DND-41 (cell line): ENCODE measurements at regions not wholly inside any gene's neighbourhood (a gene's known extent, or its start where the extent isn't known, plus 50 kb on each side); places are given as distances from the start of the nearest gene placed in this dataset.

Experiments used
- ATAC-seq: fragments of 200-7000 bp; cut with Tn5 transposase; 3 replicates; pipeline ENCODE4 v1.9.1; 2021; ENCODE audit warnings: low read depth; ENCODE audit not compliant: insufficient read depth
- DNase-seq: peaks from one replicate; pipeline ENCODE4 v3.0.0-alpha.2; 2020
- H2AFZ ChIP-seq: 2 replicates; pipeline ENCODE4 v1.6.0; 2012; ENCODE audit warnings: low read depth, low read length
- H3K27ac ChIP-seq: 2 replicates; pipeline ENCODE4 v1.5.1; 2012; ENCODE audit warnings: low read length, inconsistent platforms
- H3K27me3 ChIP-seq: fragments of 200-600 bp; sonication (generic); 2 replicates; pipeline ENCODE4 v1.6.0; 2012; ENCODE audit warnings: low read length, mild to moderate bottlenecking, inconsistent platforms; ENCODE audit not compliant: insufficient read depth, poor library complexity
- H3K36me3 ChIP-seq: 2 replicates; pipeline ENCODE4 v1.5.1; 2012; ENCODE audit warnings: low read length, inconsistent platforms; ENCODE audit not compliant: insufficient read depth
- H3K4me1 ChIP-seq: 2 replicates; pipeline ENCODE4 v1.5.1; 2012; ENCODE audit warnings: mild to moderate bottlenecking, low read length; ENCODE audit not compliant: insufficient read depth
- H3K4me2 ChIP-seq: 2 replicates; pipeline ENCODE4 v1.6.0; 2012; ENCODE audit warnings: mild to moderate bottlenecking, moderate library complexity, low read length, inconsistent platforms; ENCODE audit not compliant: insufficient read depth
- H3K4me3 ChIP-seq, 2 experiments: fragments of 200-600 bp in 1 of 2; shearing (Covaris generic) in 1 of 2; 2 replicates each; pipeline ENCODE4 v1.5.1; 2012 to 2016; ENCODE audit warnings: inconsistent platforms in 2 of 2, low read length in 2 of 2, mild to moderate bottlenecking in 2 of 2, low read depth in 1 of 2, moderate library complexity in 1 of 2
- H3K79me2 ChIP-seq: 2 replicates; pipeline ENCODE4 v1.6.0; 2012; ENCODE audit warnings: low read length, inconsistent platforms; ENCODE audit not compliant: insufficient read depth
- H3K9ac ChIP-seq: 2 replicates; pipeline ENCODE4 v1.6.0; 2012; ENCODE audit warnings: low read depth, mild to moderate bottlenecking, inconsistent platforms, low read length, moderate library complexity
- H3K9me3 ChIP-seq: 2 replicates; pipeline ENCODE4 v1.5.1; 2012; ENCODE audit warnings: low read length, moderate library complexity, mild to moderate bottlenecking, inconsistent platforms; ENCODE audit not compliant: insufficient read depth, severe bottlenecking
- H4K20me1 ChIP-seq: 2 replicates; pipeline ENCODE4 v1.6.0; 2012; ENCODE audit warnings: low read length; ENCODE audit not compliant: insufficient read depth
- CTCF ChIP-seq: IDR thresholded peaks from 2 replicates; pipeline ENCODE4 v1.5.1; 2012; ENCODE audit warnings: borderline replicate concordance, low read length, moderate library complexity, mild to moderate bottlenecking; ENCODE audit not compliant: poor library complexity, severe bottlenecking; ENCODE audit errors: extremely low read depth
- EZH2 ChIP-seq: IDR thresholded peaks from 3 replicates; pipeline ENCODE4 v1.6.1; 2012; ENCODE audit warnings: borderline replicate concordance, low read depth, mild to moderate bottlenecking, moderate library complexity, low read length, inconsistent platforms; ENCODE audit not compliant: severe bottlenecking

- Histone ChIP-seq H3K9ac (no peak overlapping the region), H3K79me2 (no peaks in the 10 kb centered on the region), H3K9me3 (no peaks in the 10 kb centered on the region), H3K4me3 (no peak overlapping the region), H3K27me3 (no peaks in the 10 kb centered on the region), H3K4me2 (no peak overlapping the region), H4K20me1 (no peaks in the 10 kb centered on the region), H3K36me3 (no peaks in the 10 kb centered on the region), H2AFZ (no peak overlapping the region), H3K27ac (no peak overlapping the region), H3K4me1 (no peaks in the 10 kb centered on the region)
- TF ChIP-seq CTCF (no peak), EZH2 (no peak)
- no peak for DNase-seq
- ATAC-seq, result no peak
Observed at GRCh38 chr9:17990602-17991001, 411.7 kb downstream of the SH3GL2 start.

GRCh38 chr9:17993024-17993423 lies 414.2 kb downstream of the SH3GL2 start:
- DNase-seq (no peak), ATAC-seq (no peak)
- no peak overlapping the region for H2AFZ ChIP-seq
- no peak overlapping the region for H3K4me2 ChIP-seq
- TF ChIP-seq EZH2, result no peak
- TF ChIP-seq CTCF, result no peak
- no peak overlapping the region for H3K9ac ChIP-seq
- no peak overlapping the region for H3K4me3 ChIP-seq
- H4K20me1 ChIP-seq, result no peaks in the 10 kb centered on the region
- H3K36me3 ChIP-seq, result no peaks in the 10 kb centered on the region
- H3K9me3 ChIP-seq, result no peaks in the 10 kb centered on the region
- H3K27me3 ChIP-seq, result no peaks in the 10 kb centered on the region
- no peaks in the 10 kb centered on the region for H3K4me1 ChIP-seq
- H3K79me2 ChIP-seq, result no peaks in the 10 kb centered on the region
- H3K27ac ChIP-seq, result no peak overlapping the region

GRCh38 chr9:17994695-17995425 lies 416.0 kb downstream of the SH3GL2 start:
- H3K4me1 ChIP-seq, result no peaks in the 10 kb centered on the region

More at GRCh38 chr9:17994695-17995425, 416.0 kb downstream of the SH3GL2 start:
- TF ChIP-seq CTCF, result no peak
- TF ChIP-seq EZH2, result no peak
- Histone ChIP-seq H3K9ac (no peak overlapping the region), H3K79me2 (no peaks in the 10 kb centered on the region), H3K27ac (no peak overlapping the region), H4K20me1 (no peaks in the 10 kb centered on the region), H3K4me2 (no peak overlapping the region), H3K36me3 (no peaks in the 10 kb centered on the region), H3K4me3 (no peak overlapping the region), H3K9me3 (no peaks in the 10 kb centered on the region), H3K27me3 (no peaks in the 10 kb centered on the region), H2AFZ (no peak overlapping the region)
- DNase-seq (no peak), ATAC-seq (no peak)
